MM.1S (cell line): ENCODE measurements at regions not wholly inside any gene's neighbourhood (a gene's known extent, or its start where the extent isn't known, plus 50 kb on each side); places are given as distances from the start of the nearest gene placed in this dataset.

ENCODE experiments used
- CTCF ChIP-seq: fragments of 300-600 bp; sonication (generic); IDR thresholded peaks from 2 replicates; pipeline ENCODE4 v1.5.1; 2016; ENCODE audit warnings: antibody characterized with exemption, low read length, mixed read lengths
- EZH2 ChIP-seq: fragments of 300-600 bp; sonication (generic); optimal IDR thresholded peaks from 2 replicates; pipeline ENCODE3; 2017; ENCODE audit warnings: low read depth, mild to moderate bottlenecking, antibody characterized with exemption, low read length, mixed read lengths
- EZH2phosphoT487 ChIP-seq: fragments of 300-600 bp; sonication (generic); IDR thresholded peaks from 2 replicates; pipeline ENCODE4 v1.6.1; 2018; ENCODE audit warnings: antibody characterized with exemption, low read length

GRCh38 chr6:153210083-153210482 lies 79.0 kb upstream of the RGS17 start:
- TF ChIP-seq CTCF (no peak), EZH2 (no peak), EZH2phosphoT487 (no peak)
